Kidney (tissue), 13 donors: ENCODE measurements at regions not wholly inside any gene's neighbourhood (a gene's known extent, or its start where the extent isn't known, plus 50 kb on each side); places are given as distances from the start of the nearest gene placed in this dataset.

Experiments
- DNase-seq, 5 donors: peaks; one replicate each; pipeline ENCODE4 v3.0.0-alpha.2; 2013 to 2020
- FAIRE-seq: peaks from 2 replicates; lab custom pipeline; 2012; peaks lifted over from hg19 to GRCh38; lab: Jason Lieb, UNC
- H3K27ac ChIP-seq, 2 donors: one replicate each; pipeline ENCODE4 v1.7.0; 2013; ENCODE audit warnings: low read depth in 2 of 2, low read length in 2 of 2, inconsistent platforms in 1 of 2
- H3K27me3 ChIP-seq: one replicate; pipeline ENCODE4 v1.7.1; 2013; ENCODE audit warnings: low read length, inconsistent platforms; ENCODE audit not compliant: control insufficient read depth, insufficient read depth
- H3K36me3 ChIP-seq, 3 donors: one replicate each; pipeline versions ENCODE4 v1.7.0 to v1.7.1; 2013; ENCODE audit warnings: low read length in 3 of 3, control low read depth in 1 of 3, inconsistent platforms in 1 of 3; ENCODE audit not compliant: insufficient read depth in 3 of 3, control insufficient read depth in 2 of 3
- H3K4me1 ChIP-seq, 3 donors: one replicate each; pipeline versions ENCODE4 v1.7.0 to v1.7.1; 2013; ENCODE audit warnings: low read length in 3 of 3, inconsistent platforms in 1 of 3, low read depth in 1 of 3; ENCODE audit not compliant: control insufficient read depth in 2 of 3, insufficient read depth in 2 of 3
- H3K4me3 ChIP-seq, 3 donors: one replicate each; pipeline versions ENCODE4 v1.7.0 to v1.8.1; 2013; ENCODE audit warnings: low read length in 3 of 3, control low read depth in 1 of 3, inconsistent platforms in 1 of 3
- H3K9ac ChIP-seq, 3 donors: one replicate each; pipeline versions ENCODE4 v1.7.0 to v1.7.1; 2013; ENCODE audit warnings: low read length in 3 of 3, control low read depth in 1 of 3, inconsistent platforms in 1 of 3
- H3K9me3 ChIP-seq, 3 donors: one replicate each; pipeline versions ENCODE4 v1.7.0 to v1.7.1; 2013; ENCODE audit warnings: low read length in 3 of 3, control low read depth in 1 of 3, inconsistent platforms in 1 of 3; ENCODE audit not compliant: control insufficient read depth in 2 of 3, insufficient read depth in 1 of 3
- CTCF ChIP-seq: IDR thresholded peaks from 3 replicates; pipeline ENCODE4 v1.5.1; 2012; ENCODE audit warnings: mild to moderate bottlenecking, moderate library complexity, borderline replicate concordance; ENCODE audit not compliant: insufficient read depth; ENCODE audit errors: extremely low read depth
- intact Hi-C: fragments of 100-400 bp; cut with DNase I; formaldehyde crosslinking; loops from one replicate; pipeline ENCODE4 v1.11.1; 2022
- donor health status: control.
- donor health status: control.
- donor health status: control.
- donor health status: control.
- donor health status: control.
- donor health status: DM: yes; HTN: yes; CAD: no.
- donor health status: Normal renal cell carcinoma (clear cell type).

DNA sequence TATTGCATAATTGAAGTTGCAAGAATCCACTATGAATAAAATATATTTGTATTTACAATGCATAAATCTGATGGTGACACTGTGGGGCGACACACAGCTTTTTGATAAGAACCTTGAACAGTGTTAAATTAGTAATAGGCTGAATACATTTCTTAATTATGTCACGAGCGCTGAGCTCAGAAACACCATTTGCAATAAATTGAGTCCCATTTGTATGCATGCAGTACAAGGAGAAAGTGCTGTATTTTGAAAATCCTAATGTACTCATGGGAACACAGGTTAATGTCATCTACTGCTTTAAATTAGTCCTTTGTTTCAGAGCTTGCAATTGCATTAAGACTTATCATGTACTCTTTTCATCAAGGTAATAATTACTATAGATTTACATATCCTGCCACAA lies 579.5 kb downstream of the RBFOX1 start:
- Histone ChIP-seq H3K36me3 (no peaks in the 10 kb centered on the region), H3K4me1 (no peaks in the 10 kb centered on the region), H3K27ac (no peak overlapping the region), H3K4me3 (no peak overlapping the region), H3K27me3 (no peaks in the 10 kb centered on the region), H3K9me3 (peaks cover 0 to 2% (median 0%) of the 10 kb centered on the region in 3 donors), H3K9ac (no peak overlapping the region)
- FAIRE-seq (no peak), DNase-seq (no peak)
- no peak for TF ChIP-seq CTCF
- intact Hi-C loops, result no loop called here

DNA sequence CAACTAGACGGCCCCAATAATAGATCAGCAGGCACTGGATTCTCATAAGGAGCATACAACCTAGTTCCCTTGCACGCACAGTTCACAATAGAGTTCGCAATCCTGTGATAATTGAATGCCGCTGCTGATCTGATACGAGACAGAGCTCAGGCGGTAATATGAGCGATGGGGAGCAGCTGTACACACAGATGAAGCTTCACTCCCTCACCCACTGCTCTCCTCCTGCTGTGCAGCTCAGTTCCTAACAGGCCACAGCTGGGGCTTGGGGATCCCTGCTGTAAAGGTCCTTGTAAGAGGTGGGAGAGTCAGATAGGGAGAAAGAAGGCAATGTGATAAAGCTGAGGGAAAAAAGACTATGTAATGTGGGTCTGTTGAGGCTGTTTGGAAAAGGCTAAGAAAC lies 577.5 kb downstream of the RBFOX1 start:
- intact Hi-C loops, result no loop called here
- H3K27ac ChIP-seq, result no peak overlapping the region
- TF ChIP-seq CTCF, result no peak
- no peaks in the 10 kb centered on the region for H3K4me1 ChIP-seq
- no peak overlapping the region for H3K4me3 ChIP-seq
- no peak for DNase-seq
- H3K9me3 ChIP-seq, result no peaks in the 10 kb centered on the region
- H3K27me3 ChIP-seq, result no peaks in the 10 kb centered on the region
- H3K36me3 ChIP-seq, result no peaks in the 10 kb centered on the region
- H3K9ac ChIP-seq, result no peak overlapping the region
- FAIRE-seq, result no peak

- Histone ChIP-seq H3K4me1 (no peaks in the 10 kb centered on the region), H3K9ac (no peak overlapping the region), H3K27me3 (no peaks in the 10 kb centered on the region), H3K4me3 (no peak overlapping the region), H3K36me3 (no peaks in the 10 kb centered on the region), H3K9me3 (no peaks in the 10 kb centered on the region), H3K27ac (no peak overlapping the region)
- FAIRE-seq, result no peak
- intact Hi-C loops, result no loop called here
- TF ChIP-seq CTCF, result no peak
- DNase-seq, result peak in 3 of 5 donors; percentile 11 to 45 (median 34)
Observed at GRCh38 chr16:7888411-7888810, 555.8 kb downstream of the RBFOX1 start.

- Histone ChIP-seq H3K27ac (no peak overlapping the region), H3K4me1 (no peaks in the 10 kb centered on the region), H3K4me3 (no peak overlapping the region), H3K36me3 (no peaks in the 10 kb centered on the region), H3K27me3 (no peaks in the 10 kb centered on the region), H3K9me3 (no peaks in the 10 kb centered on the region), H3K9ac (no peak overlapping the region)
- no peak for TF ChIP-seq CTCF
- FAIRE-seq (no peak), DNase-seq (no peak)
- intact Hi-C loops, result no loop called here
Observed at GRCh38 chr16:7887316-7887715, 554.7 kb downstream of the RBFOX1 start.
